CMK (cell line): ENCODE measurements at regions not wholly inside any gene's neighbourhood (a gene's known extent, or its start where the extent isn't known, plus 50 kb on each side); places are given as distances from the start of the nearest gene placed in this dataset.
"Not testable (repeated sequence)": the region's sequence is repeated elsewhere in the genome, so short reads cannot be mapped to it uniquely, and the experiment has no call there.

Experiments used
- DNase-seq: peaks from one replicate; pipeline ENCODE4 v3.0.0-alpha.2; 2010; ENCODE audit warnings: low read depth

DNA sequence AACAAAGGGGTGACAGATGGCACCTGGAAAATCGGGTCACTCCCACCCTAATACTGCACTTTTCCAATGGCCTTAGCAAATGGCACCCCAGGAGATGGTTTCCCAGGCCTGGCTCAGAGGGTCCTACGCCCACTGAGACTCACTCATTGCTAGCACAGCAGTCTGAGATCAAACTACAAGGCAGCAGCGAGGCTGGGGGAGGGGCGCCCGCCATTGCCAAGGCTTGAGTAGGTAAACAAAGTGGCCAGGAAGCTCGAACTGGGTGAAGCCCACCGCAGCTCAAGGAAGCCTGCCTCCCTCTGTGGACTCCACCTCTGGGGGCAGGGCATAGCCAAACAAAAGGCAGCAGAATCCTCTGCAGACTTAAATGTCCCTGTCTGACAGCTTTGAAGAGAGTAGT, 467.2 kb downstream of the EPHA7 start:
- not testable (repeated sequence) for DNase-seq

DNA sequence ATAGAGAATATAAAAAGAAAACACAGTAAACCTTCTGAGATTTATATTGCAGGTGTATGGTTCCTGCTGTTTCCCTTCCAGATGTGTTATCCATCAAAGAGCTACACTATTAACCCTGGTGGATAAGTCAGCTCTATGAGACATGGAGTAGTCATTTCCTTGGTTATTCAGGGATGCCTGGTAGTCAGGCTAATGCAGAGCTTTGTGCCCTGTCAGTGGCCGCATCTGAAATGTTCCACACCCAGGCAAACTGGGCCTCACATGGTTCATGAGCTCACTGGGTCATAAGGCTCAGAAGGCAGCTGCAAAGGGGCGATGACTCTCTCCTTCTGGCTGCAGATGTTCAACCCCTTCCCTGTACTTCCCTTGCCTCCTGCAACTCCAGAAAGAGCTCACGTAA, 473.6 kb downstream of the EPHA7 start:
- no peak for DNase-seq

DNA sequence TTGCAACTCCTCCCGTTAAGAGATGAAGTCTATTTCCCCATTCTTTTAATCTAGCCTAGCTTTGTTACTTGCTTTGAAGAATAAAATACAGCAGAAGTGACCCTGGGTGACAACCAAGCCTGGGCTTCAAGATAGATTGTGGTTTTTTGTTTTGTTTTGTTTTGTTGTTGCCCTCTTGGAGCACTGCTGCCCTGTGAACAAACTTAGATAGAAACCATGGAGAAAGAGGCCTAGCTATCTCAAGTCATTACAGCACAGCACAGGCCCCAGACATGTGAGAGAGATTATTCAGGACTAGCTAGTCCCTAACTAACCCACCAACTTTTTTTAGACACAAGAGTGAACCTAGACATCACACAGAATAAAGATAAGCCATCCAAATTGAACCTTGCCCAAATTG, 475.2 kb downstream of the EPHA7 start:
- no peak for DNase-seq

DNA sequence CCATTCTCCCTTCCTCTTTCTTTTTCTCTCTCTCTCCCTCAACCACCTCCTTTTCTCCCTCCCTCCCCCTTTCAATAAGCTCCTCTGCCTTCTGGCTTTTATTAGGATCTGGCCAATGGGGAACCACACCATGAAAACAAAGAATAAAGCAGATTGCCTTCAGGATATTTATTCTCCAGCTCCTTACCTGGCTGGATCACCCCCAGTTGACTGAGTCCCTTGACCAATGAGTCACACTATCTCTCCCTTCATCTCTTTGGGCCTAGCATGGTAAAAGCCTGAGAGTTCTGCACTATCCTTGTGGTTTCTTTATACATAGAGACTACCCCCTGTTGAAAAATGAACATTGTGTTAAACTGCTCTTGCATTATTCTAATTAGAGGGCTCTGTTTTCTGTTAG, 476.8 kb downstream of the EPHA7 start:
- DNase-seq, result no peak

DNA sequence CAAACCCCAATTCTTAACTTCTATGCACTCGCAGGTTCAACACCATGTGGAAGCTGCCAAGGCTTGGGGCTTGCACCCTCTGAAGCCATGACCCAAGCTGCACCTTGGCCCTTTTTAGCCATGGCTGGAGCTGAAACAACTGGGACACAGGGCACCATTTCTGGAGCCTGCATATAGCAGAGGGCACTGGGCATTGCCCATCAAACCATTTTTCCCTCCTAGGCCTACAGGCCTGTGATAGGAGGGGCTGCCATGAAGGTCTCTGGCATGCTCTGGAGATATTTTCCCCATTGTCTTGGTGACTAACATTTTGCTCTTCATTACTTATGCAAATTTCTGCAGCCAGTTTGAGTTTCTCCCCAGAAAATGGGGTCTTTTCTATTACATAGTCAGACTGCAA, 484.7 kb downstream of the EPHA7 start:
- no peak for DNase-seq

DNA sequence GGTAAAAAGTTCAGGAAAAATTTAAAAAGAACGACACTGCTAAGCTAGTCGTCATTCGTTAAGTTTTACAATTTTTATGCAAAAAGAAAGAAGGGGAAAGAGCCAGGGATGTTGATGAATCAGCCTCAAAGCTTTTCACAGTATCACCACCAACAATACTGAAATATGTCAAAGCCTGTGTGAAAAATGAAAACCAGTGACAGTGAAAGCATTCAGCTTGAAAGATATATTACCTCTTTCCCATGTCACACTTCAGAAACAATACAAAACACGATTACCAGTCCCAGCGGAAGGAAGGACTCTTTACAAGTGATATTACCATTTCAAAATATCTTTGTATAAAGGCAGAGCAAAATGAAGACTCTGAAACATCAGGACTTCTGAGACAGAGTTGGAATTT, 489.2 kb downstream of the EPHA7 start:
- no peak for DNase-seq

DNA sequence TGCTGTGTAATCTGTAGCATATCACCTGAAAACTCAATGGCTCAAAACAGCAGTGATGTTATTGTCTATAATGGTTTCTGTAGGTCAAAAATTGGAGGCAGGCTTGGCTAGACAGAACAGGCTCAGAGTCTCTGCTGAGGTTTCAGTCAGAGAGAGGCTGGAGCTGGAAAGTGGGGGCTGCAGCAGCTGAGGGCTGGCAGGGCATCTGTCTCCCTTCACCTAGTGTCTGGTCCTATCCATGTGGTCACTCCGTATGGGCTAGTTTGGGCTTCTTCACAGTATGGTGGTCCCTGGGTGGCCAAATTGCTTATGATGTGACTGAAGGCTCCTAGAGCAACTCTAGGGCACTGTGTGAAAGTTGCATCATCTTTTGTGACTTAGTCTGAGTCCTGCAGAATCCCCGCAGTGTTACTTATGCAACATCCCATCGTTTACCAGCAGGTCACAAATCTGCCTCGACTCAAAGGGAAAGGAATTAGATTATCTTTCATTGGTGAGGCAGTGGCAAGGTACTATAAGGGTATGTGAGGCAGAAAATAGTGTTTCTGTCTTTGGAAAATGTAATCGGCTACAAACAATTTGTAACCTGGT, 497.0 kb downstream of the EPHA7 start:
- no peak for DNase-seq

DNA sequence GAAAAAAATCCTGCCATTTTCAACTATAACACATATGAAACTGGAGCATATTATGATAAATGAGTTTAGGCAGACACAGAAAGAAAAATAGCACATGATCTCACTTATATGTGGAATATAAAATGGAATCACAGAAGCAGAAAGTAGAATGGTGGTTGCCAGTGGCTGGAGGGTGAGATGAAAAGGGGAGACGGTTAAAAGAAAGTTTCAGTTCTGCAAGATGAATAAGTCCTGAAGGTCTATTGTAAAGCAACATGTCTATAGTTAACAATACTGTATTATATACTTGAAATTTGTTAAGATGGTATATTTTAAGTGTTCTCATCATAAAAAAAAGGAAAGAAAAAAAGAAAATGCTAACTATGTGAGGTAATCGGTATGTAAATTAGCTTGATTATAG, 503.9 kb downstream of the EPHA7 start:
- DNase-seq, result no peak

DNA sequence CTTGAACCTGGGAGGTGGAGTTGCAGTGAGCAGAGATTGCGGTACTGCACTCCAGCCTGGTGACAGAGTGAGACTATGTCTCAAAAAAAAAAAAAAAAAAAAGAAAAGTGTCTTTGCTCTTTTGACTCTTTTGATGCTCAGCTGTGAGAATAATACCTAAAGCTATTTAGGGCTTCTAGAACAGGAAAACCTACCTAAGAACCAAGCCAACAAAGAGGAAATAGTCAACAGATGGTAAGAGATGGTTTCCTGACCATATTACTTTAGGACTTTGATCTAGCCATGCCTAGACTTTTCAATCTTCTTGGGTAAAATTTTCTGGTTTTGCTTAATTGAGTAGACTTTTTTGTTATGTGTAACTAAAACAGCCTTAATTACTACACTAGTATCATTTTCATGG, 508.1 kb downstream of the EPHA7 start:
- DNase-seq, result no peak

DNA sequence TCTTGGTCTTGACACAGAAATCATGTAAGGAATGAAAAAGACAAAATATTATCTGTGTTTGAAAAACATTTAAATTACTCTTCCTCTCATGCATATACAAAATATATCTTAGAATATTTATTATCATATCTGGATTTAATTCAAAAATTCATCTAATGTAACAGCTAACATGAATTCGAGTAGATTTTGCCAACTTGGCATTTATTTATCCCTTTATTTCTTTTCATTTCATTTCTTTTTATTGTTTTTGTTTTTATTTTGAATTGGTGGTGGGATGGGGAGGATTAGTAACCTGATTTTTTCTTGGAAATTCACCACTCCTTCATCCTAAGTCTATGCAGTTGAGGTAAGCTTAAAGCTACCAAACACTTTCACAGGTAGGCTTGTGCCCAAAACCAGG, 508.7 kb downstream of the EPHA7 start:
- no peak for DNase-seq

DNA sequence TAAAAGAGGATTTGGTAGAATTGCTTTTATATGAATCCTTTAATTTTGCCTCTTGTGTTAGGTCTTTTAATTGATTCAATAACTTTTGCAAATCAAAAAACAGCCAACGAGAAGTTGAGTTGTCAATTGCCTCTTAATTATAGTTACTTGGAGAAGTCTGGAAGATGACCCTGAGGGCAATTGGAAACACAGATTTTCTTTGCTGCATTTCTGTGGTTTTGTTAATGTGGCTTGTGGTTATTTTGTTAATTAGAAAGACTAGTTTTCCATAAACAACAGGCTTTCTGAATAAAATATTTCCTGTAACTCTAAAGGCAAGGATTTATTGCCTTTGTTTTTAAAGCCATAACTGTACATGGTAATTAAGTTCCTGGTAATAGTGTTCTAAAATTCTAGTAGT, 513.0 kb downstream of the EPHA7 start:
- no peak for DNase-seq

DNA sequence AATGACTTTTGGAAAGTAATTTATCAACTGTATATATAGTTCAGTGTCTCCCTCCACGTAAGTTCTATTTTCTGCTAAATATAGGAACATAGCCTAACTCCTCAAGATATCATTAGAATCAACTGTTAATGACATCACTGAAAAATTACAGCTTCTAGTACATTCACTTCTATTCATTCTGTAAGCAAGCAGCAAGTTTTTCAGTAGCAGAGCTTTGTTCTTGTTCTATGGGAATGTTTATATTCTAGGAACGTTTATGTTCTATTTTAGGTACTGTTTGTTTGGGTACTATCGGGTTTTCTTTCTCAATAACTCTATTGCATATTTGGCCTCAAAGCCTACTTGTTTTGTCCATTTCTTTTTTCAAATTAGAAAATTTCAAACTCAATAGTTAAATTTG, 525.6 kb downstream of the EPHA7 start:
- no peak for DNase-seq

DNA sequence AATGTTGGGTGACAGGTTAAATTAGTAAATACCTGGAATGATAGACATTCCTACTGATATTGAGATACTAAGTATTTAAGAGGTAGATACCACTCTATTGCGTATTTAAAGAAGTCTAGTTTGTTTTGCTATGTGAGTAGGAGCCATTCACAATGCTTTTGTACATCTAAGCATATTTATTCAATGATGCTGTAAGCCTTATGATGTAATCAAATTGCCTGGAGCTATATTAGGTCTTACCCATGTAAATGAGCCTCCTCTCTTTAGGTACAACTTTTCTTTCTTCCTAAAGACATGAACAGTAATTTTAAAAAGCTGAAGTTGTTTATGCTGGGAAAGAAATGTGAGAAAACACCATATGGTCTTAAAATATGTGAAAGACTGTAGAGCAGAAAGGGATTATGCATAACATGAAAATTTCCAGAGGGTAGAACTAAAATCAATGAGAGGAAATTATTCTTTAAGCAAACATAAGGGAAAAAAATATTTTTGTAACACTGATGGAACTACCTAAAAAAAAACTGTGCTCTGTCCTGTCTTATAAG, 526.7 kb downstream of the EPHA7 start:
- DNase-seq, result no peak

DNA sequence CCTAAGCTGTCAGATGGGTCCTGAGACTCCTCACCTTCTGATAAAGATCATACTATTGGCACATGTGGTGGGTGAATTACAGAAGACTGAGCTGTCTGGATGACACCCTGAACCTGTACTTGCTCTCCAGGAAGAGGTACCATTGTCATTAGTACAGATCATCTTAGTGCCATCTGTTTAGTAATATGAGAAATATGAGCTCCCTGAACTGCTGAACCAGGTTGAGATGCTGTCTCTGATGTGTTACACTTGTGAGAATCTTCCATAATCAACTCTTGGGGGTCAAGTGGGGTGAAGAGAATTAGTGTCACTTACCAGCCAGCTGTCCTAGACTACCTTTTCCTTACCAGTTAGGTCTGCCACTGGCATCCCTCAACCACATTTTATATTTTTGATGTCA, 531.0 kb downstream of the EPHA7 start:
- DNase-seq, result no peak

DNA sequence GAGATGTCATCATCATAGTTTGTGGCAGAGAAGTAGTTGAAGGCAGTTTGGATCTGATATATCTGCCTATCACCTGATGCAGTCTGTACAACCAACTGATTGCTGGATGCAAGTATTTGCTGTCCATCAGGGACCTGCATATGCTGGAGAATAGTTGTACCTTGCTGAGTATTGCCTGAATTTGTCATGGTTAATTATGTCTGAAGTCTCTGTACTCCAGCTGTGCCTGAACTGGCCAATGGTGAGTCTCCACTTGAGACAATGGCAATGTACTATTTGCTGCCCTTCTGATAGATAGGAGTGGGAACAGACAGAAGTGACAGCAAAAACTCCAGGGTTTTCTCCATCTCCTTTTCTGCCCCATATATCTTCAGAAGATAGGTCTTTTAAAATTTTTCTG, 531.5 kb downstream of the EPHA7 start:
- no peak for DNase-seq

DNA sequence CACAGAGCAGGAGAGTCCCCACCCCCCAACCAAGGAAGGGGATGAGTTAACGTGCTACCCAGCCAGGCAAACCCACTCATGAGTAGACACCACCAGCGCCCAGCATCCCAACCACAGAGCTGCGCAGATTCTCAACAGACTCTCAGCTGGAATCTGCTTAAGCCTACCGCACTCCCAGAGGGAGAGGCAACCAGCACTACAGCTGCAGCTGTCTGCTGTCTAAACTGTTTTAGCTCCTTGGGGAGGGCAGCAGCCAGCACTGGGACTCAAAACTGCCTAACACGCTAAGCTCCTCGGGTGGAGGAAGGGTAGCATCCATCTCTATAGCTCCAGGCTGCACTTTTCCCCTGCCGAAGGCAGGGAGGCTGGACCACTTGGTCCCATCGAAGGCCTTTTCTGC, 539.8 kb downstream of the EPHA7 start:
- no peak for DNase-seq

DNA sequence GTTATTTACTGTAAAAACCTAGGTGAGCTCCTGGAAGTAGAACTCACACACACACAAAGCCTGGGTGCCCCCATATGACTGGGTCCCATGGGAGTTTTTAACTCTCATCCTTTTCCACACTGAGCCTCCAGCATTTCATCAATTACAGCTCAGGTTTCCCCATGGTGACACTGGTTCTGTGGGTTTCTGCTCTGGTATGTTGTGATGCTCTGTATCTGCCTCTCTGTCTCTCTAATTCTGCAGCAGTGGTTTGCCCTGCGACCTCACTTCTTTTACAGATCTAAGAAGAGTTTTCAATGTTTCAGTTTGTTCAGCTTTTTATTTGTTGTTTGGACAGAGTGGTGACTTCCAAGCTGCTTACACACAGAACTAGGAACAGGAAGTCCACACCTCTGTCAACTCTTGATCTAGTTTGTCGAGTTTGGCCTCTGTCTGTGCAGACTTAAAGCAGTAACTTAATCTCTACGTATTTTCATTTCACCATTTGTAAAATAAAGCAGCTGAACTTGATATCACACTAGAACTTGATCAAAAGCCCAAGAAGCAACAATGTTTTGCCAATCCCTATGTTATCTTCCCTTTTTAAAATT, 554.3 kb downstream of the EPHA7 start:
- DNase-seq, result no peak

DNA sequence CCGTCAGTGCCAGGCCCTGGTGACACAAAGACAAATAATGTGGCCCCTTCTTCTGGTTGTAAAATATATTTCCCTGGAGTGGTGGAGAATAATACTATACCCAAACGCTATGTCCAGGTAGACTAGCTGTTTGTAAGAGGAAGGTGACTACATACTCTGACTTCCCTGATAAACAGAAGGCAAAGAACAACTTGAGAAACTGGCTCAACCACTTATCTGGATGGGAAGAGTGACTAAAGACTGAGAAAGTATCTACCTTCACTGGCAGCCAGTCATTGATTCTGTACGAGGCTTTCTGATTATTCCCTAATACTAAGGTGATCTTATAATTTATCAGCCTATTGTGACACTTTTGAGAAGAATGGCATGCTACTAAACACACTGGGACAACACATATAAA, 569.7 kb downstream of the EPHA7 start:
- DNase-seq, result no peak

DNA sequence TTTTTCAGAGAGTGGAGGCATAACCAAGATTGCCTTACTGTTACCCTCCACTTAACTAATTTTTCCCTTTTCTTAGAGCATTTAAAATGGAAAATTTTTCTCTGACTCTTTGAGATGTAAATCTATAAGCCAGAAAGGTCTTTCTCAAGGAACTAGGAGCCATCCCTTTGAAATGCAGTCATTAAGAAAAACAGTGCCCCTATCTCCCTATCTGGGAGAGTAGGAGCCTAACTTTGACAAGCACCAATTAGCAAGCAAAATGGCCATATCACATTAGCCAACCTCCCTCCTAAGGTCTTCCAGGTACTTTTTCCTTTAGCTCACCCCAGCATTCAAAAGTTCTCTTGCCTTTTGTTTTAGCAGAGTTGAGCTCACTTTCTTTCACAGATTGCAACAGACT, 570.5 kb downstream of the EPHA7 start:
- no peak for DNase-seq

DNA sequence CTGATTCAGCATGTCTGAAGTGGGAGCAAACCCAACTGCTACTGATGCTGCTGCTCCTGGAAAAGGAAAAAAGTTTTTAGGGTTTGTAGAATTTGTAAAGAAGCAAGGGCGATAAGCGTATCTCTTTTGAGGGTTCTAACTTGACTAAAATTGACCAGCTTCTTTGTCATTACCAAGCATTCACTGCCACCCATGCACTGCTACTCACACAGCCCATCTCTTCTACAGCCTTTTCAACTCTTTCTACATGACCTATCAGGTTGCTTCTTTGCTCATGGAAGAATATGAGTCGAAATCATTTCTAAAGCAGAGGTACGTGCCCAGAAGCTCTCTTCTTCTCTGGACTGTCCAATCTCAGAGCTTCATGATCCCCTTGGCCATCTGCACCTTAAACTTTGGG, 570.9 kb downstream of the EPHA7 start:
- no peak for DNase-seq

DNA sequence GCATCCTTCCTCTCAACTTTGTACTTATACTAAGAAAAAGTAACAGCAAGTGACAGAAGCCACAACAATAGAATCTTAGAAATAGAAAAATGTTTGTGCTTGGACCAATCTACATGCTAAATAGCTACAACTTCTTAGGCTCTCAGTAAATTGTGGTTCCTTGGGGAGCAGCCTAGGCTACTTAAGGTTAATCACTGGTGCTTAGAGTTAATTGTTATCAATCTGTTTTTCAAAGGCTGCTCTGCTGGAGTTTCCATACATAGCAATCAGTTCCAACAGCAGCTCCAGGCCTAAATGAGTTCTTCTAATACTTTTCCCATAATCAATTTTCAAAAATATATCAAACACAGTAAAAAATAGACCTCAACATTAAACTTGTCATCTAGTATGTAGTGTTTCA, 571.4 kb downstream of the EPHA7 start:
- DNase-seq, result no peak

DNA sequence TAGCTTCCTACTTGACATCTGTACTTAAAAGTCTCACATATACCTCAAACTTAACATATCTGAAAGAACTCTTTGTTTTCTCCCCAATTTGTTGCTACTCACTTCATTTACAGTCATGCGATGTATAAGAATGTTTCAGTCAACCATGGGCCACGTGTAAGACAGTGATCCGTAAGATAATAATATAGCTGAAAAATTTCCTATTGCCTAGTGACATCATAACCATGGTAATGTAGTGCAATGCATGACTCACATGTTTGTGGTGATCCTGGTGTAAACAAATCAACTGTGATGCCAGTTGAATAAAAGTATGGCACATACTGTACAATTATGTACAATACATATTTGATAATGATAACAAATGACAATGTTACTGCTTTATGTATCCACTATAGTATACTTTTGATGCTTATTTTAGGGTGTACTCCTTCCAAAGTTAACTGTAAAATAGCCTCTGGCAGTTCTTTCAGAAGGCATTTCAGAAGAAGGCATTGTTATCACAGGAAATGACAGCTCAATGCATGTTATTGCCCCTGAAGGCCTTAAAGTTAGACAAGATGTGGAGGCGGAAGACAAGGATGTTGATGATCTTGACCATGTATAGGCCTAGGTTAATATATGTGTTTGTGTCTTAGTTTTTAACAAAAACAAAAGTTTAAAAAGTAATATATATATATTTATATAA, 579.0 kb downstream of the EPHA7 start:
- DNase-seq, result no peak

DNA sequence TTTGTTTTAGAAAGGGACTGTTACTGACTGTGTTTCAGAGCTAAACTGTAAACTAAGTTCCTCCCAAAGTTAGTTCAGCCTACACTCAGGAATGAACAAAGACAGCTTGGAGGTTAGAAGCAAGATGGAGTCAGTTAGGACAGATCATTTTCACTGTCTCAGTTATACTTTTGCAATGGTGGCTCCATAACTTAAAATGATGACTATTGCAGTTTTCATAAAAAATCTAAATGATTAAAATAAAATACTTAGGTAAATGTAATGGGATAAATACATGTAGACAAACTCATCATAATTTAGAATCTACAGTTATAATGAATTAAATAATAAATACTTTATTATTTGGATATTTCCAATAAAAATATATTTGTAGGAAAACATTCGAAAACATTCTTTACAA, 590.6 kb downstream of the EPHA7 start:
- no peak for DNase-seq

DNA sequence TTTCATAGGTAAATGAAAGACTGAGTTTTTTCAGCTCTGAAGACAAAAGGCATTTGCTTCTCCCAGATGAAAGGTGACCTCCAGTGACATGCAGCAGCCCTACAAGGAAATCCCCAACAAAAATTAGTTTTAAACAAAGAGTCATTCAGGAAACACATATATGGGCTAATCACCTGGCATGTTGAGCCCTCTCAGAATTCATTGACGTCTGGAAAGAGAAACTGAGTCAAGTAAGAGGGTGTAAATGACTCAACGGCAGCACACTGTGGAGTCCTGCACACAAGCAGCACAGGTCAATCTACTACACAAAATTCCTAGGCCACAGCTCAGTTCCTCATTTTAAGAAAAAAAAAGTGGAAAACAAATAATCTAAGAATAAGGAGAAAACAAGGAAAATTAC, 592.3 kb downstream of the EPHA7 start:
- DNase-seq, result no peak
